Sigmoid colon (tissue), 6 donors: ENCODE measurements at regions not wholly inside any gene's neighbourhood (a gene's known extent, or its start where the extent isn't known, plus 50 kb on each side); places are given as distances from the start of the nearest gene placed in this dataset.
"Not testable (repeated sequence)": the region's sequence is repeated elsewhere in the genome, so short reads cannot be mapped to it uniquely, and the experiment has no call there.

ENCODE experiments used
- DNase-seq: peaks from one replicate; pipeline ENCODE4 v3.0.0-alpha.2; 2019
- H3K27ac ChIP-seq, 4 donors: fragments of 200-600 bp; sonication (generic); one replicate each; pipeline ENCODE4 v1.5.1; 2016 to 2019; ENCODE audit warnings: mild to moderate bottlenecking in 1 of 4
- H3K27me3 ChIP-seq, 3 donors: fragments of 200-600 bp; sonication (generic); one replicate each; pipeline ENCODE4 v1.5.1; 2019; ENCODE audit warnings: mild to moderate bottlenecking in 1 of 3
- H3K36me3 ChIP-seq, 4 donors: fragments of 200-600 bp; sonication (generic); one replicate each; pipeline ENCODE4 v1.5.1; 2016 to 2019
- H3K4me1 ChIP-seq, 4 donors: fragments of 200-600 bp; sonication (generic); one replicate each; pipeline ENCODE4 v1.5.1; 2017 to 2019
- H3K4me3 ChIP-seq, 4 donors: fragments of 200-600 bp; sonication (generic); one replicate each; pipeline ENCODE4 v1.5.1; 2017 to 2019; ENCODE audit warnings: mild to moderate bottlenecking in 2 of 4, moderate library complexity in 1 of 4
- H3K9me3 ChIP-seq, 4 donors: fragments of 200-600 bp in 3 of 4; sonication (generic) in 3 of 4; one replicate each; pipeline versions ENCODE4 v1.5.1 to v1.6.1; 2013 to 2019
- EP300 ChIP-seq, 4 donors: sonication (generic); formaldehyde crosslinking; IDR thresholded peaks; one replicate each; pipeline ENCODE4 v1.6.1; 2017; ENCODE audit warnings: antibody characterized with exemption in 4 of 4
- POLR2A ChIP-seq, 2 donors: fragments of 450-650 bp; IDR thresholded peaks; one replicate each; pipeline ENCODE4 v1.6.1; 2016; ENCODE audit warnings: antibody characterized with exemption in 2 of 2, mild to moderate bottlenecking in 2 of 2, moderate library complexity in 2 of 2
- POLR2AphosphoS5 ChIP-seq, 4 donors: sonication (generic); formaldehyde crosslinking; IDR thresholded peaks; one replicate each; pipeline ENCODE4 v1.6.1; 2017; ENCODE audit warnings: antibody characterized with exemption in 4 of 4
- WGBS, 2 donors: extraction: QIAGEN DNeasy Blood & Tissue Kit; methylation state at CpG; one replicate each; pipeline ENCODE4 v1.1.7; 2013; 5-methylcytosine and 5-hydroxymethylcytosine counted together
- intact Hi-C: fragments of 100-400 bp; cut with DNase I; formaldehyde crosslinking; loops from one replicate; pipeline ENCODE4 v1.15.1; 2023
- TF ChIP-seq, protein P1 (sequence below), 4 experiments: fragments of 450-650 bp in 3 of 4; fragments of 200-600 bp in 1 of 4; IDR thresholded peaks; one replicate each; pipeline ENCODE4 v1.5.1; 2016 to 2019; ENCODE audit warnings: antibody characterized with exemption in 4 of 4, mild to moderate bottlenecking in 3 of 4, moderate library complexity in 2 of 4
- donor health status: healthy with polysubstance abuse.
- donor health status: healthy.

DNA sequence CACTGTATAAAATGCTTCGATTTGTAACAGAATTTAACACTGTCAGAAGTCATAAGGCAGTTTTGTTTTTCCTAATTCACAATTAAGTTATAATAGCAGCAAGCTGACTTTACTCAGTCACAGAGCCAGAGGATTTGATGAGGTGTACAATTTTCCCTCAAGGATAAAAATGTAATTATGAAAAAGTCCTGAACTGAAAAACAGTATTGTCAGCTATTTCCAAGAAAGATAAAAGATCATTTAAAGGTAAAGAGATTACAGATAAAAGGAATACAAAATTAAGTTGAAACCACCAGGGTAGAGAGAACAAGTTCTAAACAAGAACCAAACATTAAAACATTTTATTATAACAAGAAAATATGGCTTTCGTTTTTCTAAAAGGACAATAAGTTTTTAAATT lies 86.8 kb upstream of the ZFP42 start:
- Histone ChIP-seq H3K4me3 (no peak overlapping the region), H3K27ac (no peak overlapping the region), H3K27me3 (no peaks in the 10 kb centered on the region), H3K36me3 (no peaks in the 10 kb centered on the region), H3K9me3 (no peaks in the 10 kb centered on the region), H3K4me1 (peaks cover 0 to 10% (median 0%) of the 10 kb centered on the region in 4 donors)
- 72 to 75% methylated on average over 2 of the region's 2 CpGs for WGBS, 2 donors
- TF ChIP-seq EP300 (IDR thresholded peaks at IDR 0.05) = no peak
- DNase-seq = no peak
- intact Hi-C loops = no loop called here

DNA sequence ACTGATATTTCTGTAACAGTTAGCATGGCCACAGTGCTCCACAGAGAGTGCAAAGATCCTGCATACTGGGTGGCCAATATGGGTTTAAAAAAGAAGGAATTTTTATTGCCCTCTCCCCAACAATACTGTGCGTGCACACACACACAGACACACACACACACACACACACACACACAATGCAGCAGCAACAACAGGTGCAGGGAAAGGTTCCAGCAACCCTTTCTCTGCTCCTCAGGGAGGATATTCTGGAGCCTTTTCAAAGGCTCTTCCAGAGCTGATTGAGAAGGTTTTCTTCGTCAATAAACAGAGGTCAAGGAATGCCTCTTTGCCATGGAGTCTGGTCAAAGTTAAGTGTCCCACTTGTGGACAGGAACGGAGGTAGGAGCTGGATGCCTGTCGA lies 84.8 kb upstream of the ZFP42 start:
- intact Hi-C loops = no loop called here
- H3K27me3 ChIP-seq = no peaks in the 10 kb centered on the region
- H3K9me3 ChIP-seq = no peaks in the 10 kb centered on the region
- no peak overlapping the region for H3K4me3 ChIP-seq
- no peaks in the 10 kb centered on the region for H3K36me3 ChIP-seq
- no peak for DNase-seq
- H3K27ac ChIP-seq = no peak overlapping the region
- WGBS, 2 donors = 52 to 72% methylated on average over 4 of the region's 4 CpGs
- peaks cover 0 to 9% (median 0%) of the 10 kb centered on the region in 4 donors for H3K4me1 ChIP-seq
- TF ChIP-seq, protein P1, sequence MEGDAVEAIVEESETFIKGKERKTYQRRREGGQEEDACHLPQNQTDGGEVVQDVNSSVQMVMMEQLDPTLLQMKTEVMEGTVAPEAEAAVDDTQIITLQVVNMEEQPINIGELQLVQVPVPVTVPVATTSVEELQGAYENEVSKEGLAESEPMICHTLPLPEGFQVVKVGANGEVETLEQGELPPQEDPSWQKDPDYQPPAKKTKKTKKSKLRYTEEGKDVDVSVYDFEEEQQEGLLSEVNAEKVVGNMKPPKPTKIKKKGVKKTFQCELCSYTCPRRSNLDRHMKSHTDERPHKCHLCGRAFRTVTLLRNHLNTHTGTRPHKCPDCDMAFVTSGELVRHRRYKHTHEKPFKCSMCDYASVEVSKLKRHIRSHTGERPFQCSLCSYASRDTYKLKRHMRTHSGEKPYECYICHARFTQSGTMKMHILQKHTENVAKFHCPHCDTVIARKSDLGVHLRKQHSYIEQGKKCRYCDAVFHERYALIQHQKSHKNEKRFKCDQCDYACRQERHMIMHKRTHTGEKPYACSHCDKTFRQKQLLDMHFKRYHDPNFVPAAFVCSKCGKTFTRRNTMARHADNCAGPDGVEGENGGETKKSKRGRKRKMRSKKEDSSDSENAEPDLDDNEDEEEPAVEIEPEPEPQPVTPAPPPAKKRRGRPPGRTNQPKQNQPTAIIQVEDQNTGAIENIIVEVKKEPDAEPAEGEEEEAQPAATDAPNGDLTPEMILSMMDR (IDR thresholded peaks at IDR 0.05) = no peak
- no peak for TF ChIP-seq POLR2AphosphoS5 (IDR thresholded peaks at IDR 0.05)
- TF ChIP-seq POLR2A (IDR thresholded peaks at IDR 0.05) = no peak
- no peak for TF ChIP-seq EP300 (IDR thresholded peaks at IDR 0.05)

DNA sequence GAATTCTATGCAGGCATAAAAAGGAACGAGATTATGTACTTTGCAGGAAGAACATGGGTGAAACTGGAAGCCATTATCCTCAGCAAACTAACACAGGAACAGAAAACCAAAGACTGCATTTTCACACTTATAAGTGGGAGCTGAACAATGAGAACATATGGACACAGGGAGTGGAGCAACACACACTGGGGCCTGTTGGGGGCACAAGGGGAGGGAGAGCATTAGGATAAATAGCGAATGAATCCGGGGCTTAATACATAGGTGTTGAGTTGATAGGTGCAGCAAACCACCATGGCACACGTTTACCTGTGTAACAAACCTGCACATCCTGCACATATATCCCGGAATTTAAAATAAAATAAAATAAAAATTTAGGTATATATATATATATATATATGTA lies 80.2 kb upstream of the ZFP42 start:
- intact Hi-C loops, DNase-seq: not testable (repeated sequence)

GRCh38 chr4:187919966-187920365 lies 75.6 kb upstream of the ZFP42 start:
- TF ChIP-seq EP300 (IDR thresholded peaks at IDR 0.05) (no peak), POLR2A (IDR thresholded peaks at IDR 0.05) (no peak), POLR2AphosphoS5 (IDR thresholded peaks at IDR 0.05) (no peak)
- TF ChIP-seq, protein P1 (IDR thresholded peaks at IDR 0.05) = no peak
- peaks cover 0 to 2% (median 0%) of the 10 kb centered on the region in 4 donors for H3K9me3 ChIP-seq
- H3K27ac ChIP-seq = no peak overlapping the region
- no peaks in the 10 kb centered on the region for H3K36me3 ChIP-seq
- H3K27me3 ChIP-seq = no peaks in the 10 kb centered on the region
- WGBS, 2 donors = 88% methylated on average over 3 of the region's 3 CpGs
- no peak for DNase-seq
- intact Hi-C loops = no loop called here
- H3K4me1 ChIP-seq = peaks cover 0 to 10% (median 4%) of the 10 kb centered on the region in 4 donors
- H3K4me3 ChIP-seq = no peak overlapping the region

More for the DNA sequence above, 80.2 kb upstream of the ZFP42 start:
- not testable (repeated sequence) for H3K27ac ChIP-seq, H3K9me3 ChIP-seq, H3K4me3 ChIP-seq, H3K4me1 ChIP-seq, H3K27me3 ChIP-seq, H3K36me3 ChIP-seq
- 83 to 90% methylated on average over 5 of the region's 5 CpGs for WGBS, 2 donors

GRCh38 chr4:187921946-187922623 lies 73.5 kb upstream of the ZFP42 start:
- Histone ChIP-seq H3K27ac (no peak overlapping the region), H3K9me3 (peaks cover 0 to 2% (median 0%) of the 10 kb centered on the region in 4 donors), H3K36me3 (no peaks in the 10 kb centered on the region), H3K4me1 (peaks cover 0 to 10% (median 4%) of the 10 kb centered on the region in 4 donors), H3K4me3 (no peak overlapping the region), H3K27me3 (no peaks in the 10 kb centered on the region)
- intact Hi-C loops = no loop called here
- TF ChIP-seq POLR2AphosphoS5 (IDR thresholded peaks at IDR 0.05) (no peak), EP300 (IDR thresholded peaks at IDR 0.05) (no peak), POLR2A (IDR thresholded peaks at IDR 0.05) (no peak)
- TF ChIP-seq, protein P1 (IDR thresholded peaks at IDR 0.05) = no peak
- DNase-seq = no peak
- 29 to 47% methylated on average over 8 of the region's 8 CpGs for WGBS, 2 donors

- Histone ChIP-seq H3K4me1 (no peaks in the 10 kb centered on the region), H3K9me3 (peaks cover 0 to 2% (median 0%) of the 10 kb centered on the region in 4 donors), H3K27ac (no peak overlapping the region), H3K36me3 (no peaks in the 10 kb centered on the region), H3K4me3 (no peak overlapping the region), H3K27me3 (no peaks in the 10 kb centered on the region)
- no peak for DNase-seq
- TF ChIP-seq EP300 (IDR thresholded peaks at IDR 0.05) = no peak
- TF ChIP-seq POLR2AphosphoS5 (IDR thresholded peaks at IDR 0.05) = no peak
- no peak for TF ChIP-seq POLR2A (IDR thresholded peaks at IDR 0.05)
- TF ChIP-seq, protein P1 (IDR thresholded peaks at IDR 0.05) = no peak
- 78 to 79% methylated on average over 7 of the region's 7 CpGs for WGBS, 2 donors
- intact Hi-C loops = no loop called here
These were observed 66.5 kb upstream of the ZFP42 start for GRCh38 chr4:187929024-187929423.
